Cerebellar nuclear complex (tissue), 1 donor: ENCODE measurements at regions not wholly inside any gene's neighbourhood (a gene's known extent, or its start where the extent isn't known, plus 50 kb on each side); places are given as distances from the start of the nearest gene placed in this dataset.

Experiments
- DNase-seq, 2 experiments: peaks; one replicate each; lab custom pipeline; 2025; lab: John Stamatoyannopoulos, UW

GRCh38 chr18:55090564-55091188 lies 131.4 kb upstream of the CCDC68 start:
- no peak for DNase-seq

- no peak for DNase-seq
These were observed 130.3 kb upstream of the CCDC68 start for GRCh38 chr18:55089610-55090009.

- no peak for DNase-seq
These were observed 129.3 kb upstream of the CCDC68 start for GRCh38 chr18:55088561-55088960.

GRCh38 chr18:55088000-55088401 lies 128.7 kb upstream of the CCDC68 start:
- no peak for DNase-seq

DNA sequence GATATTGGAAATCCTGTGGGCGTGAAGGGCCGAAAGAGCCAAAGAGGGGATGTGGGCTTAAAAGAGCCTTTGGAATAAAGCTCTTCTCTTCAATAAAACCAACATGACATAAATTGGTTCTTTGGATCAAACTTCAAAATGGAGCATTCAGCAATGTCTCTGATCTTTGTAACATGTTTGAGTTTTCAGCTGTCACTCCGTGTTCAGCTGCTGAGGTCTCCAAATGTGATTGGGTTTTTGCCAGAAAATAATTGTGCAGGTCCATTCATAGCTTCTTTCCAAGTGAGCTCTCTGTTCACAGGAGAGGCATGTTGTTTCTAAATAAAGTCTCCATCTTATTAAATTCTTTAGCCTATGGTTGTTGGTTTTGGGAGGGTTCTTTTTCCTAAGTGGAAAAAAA lies 127.6 kb upstream of the CCDC68 start:
- no peak for DNase-seq

DNA sequence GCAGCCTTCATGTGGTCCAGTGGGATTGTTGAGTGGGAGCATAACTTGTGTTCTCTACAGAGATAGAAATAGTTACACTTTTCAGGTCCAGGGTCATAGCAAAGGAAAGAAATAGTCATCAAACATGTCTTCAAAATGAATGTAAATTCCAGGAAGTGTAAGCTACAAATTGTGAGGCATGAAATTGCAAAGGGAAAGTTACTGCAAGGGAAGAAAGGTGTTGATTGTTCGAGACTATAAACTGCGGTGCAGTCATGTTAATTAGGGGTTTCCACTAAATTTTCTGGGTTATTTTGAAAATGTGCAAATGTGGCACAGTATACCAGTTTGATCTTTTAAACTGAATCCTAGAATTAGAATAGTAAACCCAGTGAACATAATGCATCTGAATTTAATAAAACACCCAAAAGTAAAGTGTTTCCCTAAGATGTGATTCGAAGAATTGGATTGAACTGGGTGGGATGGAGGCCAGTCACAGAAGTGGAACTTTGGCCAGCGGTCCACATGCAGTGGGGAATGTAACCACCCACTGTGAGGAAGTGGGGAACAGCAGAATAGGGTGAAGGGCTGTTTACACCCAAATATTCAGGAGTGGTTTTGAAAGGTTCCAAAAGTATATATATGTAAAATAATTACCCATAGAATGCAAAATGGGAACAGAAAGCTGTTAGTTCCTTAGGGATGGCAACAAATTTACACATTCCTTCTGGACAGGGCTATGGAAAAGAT lies 126.5 kb upstream of the CCDC68 start:
- DNase-seq = no peak

DNA sequence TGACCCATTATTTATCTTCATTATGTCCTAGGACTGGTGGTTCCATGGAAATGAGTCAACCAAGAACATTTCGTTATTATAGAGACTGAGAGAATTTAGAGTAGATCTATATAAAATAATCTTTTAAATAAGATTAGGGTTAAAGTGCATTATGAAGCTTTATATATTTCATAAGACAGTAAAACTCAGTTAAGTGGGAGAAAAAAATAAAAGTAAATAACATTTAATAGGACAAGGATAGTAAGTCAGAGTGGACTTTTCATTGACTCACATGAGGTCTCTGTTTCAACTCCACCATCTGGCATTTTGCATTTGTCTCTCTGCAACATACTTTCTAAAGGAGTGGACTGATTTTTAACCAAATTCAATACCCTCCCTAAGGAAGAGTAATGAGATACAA lies 125.3 kb upstream of the CCDC68 start:
- no peak for DNase-seq

DNA sequence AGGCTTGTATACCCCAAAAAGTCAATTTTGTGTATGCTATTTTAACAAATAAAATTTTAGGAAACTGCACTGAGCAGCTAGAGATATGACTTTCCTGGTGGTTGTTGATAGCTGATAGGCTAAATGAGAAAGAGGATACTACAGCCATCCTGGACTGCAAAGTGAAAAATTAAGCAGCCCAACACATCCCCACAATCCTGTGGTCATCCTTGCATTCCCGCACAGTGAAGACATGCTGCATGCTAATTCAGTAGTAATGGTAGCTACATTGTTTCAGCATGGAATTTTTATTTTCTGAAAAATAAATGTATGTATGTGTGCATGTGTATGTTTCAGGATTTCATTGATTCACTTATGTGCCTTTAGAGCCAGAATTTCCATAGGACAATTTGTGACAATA lies 124.2 kb upstream of the CCDC68 start:
- no peak for DNase-seq

GRCh38 chr18:55079481-55080355 lies 120.5 kb upstream of the CCDC68 start:
- DNase-seq = no peak

DNA sequence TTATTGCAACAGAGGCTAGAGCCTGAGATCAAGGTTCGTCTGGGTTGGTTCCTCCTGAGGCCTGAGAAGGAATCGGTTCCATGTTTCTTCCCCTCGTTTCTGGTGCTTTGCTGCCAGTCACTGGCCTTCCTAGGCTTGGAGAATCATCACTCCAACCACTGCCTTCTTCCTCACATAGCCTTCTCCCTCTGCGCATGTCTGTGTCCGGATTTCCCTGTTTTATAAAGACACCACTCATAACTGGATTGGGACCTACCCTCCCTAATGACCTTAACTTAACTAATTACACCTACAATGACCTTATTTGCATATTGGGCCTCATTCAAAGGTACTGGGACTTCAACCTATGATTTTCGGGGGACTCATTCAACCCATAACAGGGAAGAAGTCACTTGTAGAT lies 119.8 kb upstream of the CCDC68 start:
- no peak for DNase-seq

- DNase-seq = no peak
These were observed 119.2 kb upstream of the CCDC68 start for GRCh38 chr18:55078303-55078932.

GRCh38 chr18:55076643-55077218 lies 117.5 kb upstream of the CCDC68 start:
- DNase-seq = no peak

- no peak for DNase-seq
These were observed 114.6 kb upstream of the CCDC68 start for GRCh38 chr18:55073834-55074233.

GRCh38 chr18:55073116-55073515 lies 113.9 kb upstream of the CCDC68 start:
- DNase-seq = no peak

DNA sequence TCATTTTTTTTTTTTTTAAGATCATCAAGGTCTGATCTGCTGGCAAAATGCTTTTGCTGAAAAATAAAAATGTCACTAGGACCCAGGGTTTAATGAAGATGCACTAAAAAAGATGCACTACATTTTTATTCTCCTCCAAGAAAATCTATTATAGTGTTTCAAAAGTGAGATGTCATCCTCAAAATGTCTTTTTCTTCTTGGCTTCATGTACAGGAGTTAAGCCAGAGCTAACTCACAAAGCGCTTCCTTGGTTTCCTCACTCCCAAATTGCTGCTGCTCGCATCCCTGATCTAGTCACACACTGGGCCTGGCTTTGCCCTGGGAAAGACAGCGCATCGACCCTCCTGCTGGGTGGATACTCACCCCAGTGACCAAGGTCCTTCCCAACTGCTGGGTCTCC lies 113.4 kb upstream of the CCDC68 start:
- DNase-seq = no peak

DNA sequence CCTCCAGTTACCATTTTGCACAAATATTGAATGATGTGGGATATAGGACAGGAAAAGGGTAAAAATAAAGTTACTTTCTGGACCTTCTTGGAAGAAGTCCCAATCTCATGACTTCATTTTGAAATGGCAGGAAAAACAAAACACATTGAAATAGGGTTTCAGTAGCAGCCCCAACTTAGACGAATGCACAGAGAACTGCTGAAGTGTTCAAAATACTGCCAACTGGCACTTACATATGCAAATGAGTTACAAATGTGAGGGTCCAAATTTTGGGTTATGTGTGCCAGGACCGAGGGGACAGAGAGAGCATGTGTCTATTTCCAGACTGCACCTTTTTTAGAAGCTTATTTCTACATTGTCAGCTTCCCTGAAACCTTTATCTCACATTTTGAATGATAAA lies 112.9 kb upstream of the CCDC68 start:
- no peak for DNase-seq

DNA sequence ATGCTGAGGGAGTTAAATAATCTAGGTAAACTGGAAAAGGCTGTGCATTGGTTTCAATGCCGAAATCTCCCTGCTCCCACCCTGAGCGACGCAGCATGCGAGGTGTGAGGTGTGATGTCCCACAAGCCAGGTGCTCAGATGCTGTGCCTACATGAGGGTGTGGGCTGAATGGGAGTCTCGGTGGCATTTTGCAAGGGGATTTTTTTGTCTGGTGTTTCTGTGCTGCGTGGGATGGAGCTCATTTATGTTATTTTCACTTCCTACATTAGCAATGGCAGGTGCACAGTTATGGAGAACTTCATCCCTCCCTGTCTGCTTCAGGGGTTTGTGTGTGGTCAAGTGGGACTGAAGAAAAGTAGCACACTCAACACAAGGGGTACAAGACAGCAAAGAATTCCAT lies 110.2 kb upstream of the CCDC68 start:
- no peak for DNase-seq

DNA sequence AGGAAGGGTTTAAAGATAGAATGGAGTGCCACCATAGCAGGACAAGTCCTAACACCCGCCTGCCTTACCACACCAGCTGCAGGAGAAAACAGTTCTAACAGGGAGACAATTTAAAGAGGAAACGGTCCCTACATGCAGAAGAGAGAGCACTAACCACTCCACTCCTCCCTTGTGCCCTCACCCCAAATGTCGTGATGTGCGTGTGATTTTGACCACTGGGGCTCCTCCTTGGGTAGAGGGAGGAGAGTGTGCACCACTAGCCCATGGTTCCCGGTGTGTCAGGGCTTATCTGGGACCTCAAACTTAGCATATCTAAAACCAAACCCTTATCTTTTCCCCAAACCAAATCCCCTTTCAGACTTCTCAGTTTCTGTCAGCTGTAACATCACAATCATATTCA lies 105.5 kb upstream of the CCDC68 start:
- no peak for DNase-seq

GRCh38 chr18:55064073-55064472 lies 104.8 kb upstream of the CCDC68 start:
- DNase-seq = no peak

- DNase-seq = no peak
These were observed 95.0 kb upstream of the CCDC68 start for GRCh38 chr18:55054021-55054990.

DNA sequence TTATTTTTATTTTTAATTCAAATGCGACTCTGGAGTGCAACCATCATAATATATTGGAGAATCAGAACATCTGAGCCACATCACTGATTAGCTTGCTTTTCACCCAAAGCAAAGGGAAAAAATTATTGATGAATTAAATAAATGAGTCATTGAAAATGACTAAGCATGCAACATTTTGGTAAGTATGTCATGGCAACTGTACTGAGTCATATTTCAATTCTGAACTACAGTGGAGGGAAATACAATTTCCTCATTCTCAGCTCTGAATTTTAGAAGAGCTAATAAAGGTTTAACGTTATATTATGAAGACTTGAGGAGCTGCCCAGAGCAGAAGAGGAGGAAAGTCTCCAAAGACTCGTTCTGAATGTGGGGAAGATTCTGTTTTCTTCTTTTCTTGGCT lies 89.6 kb upstream of the CCDC68 start:
- no peak for DNase-seq
